HG03457 (cell line): ENCODE measurements at regions not wholly inside any gene's neighbourhood (a gene's known extent, or its start where the extent isn't known, plus 50 kb on each side); places are given as distances from the start of the nearest gene placed in this dataset.

Experiments
- ATAC-seq: cut with Tn5 transposase; IDR thresholded peaks from one replicate; pipeline ENCODE4 v1.9.1; 2021; ENCODE audit warnings: moderate number of reproducible peaks; ENCODE audit not compliant: unreplicated experiment

GRCh38 chr1:110816945-110817344 is 56.0 kb upstream of the CD53 start:
- no peak for ATAC-seq

GRCh38 chr1:110811529-110811928 is 61.4 kb upstream of the CD53 start:
- ATAC-seq: no peak

GRCh38 chr1:110800079-110800478 is 72.9 kb upstream of the CD53 start:
- no peak for ATAC-seq

- ATAC-seq: no peak
Observed at GRCh38 chr1:110798691-110799256, 74.2 kb upstream of the CD53 start.

- ATAC-seq: no peak
Observed at GRCh38 chr1:110788673-110789072, 84.3 kb upstream of the CD53 start.

- peak; percentile 70 for ATAC-seq
Observed at GRCh38 chr1:110787328-110788071, 85.4 kb upstream of the CD53 start.

- ATAC-seq: no peak
Observed at GRCh38 chr1:110786802-110787327, 86.1 kb upstream of the CD53 start.

GRCh38 chr1:110785612-110786011 is 87.3 kb upstream of the CD53 start:
- ATAC-seq: no peak

GRCh38 chr1:110785055-110785454 is 87.9 kb upstream of the CD53 start:
- no peak for ATAC-seq

GRCh38 chr1:110783292-110783918 is 89.5 kb upstream of the CD53 start:
- no peak for ATAC-seq

- ATAC-seq: no peak
Observed at GRCh38 chr1:110781525-110781924, 91.4 kb upstream of the CD53 start.

- ATAC-seq: no peak
Observed at GRCh38 chr1:110780600-110781484, 92.1 kb upstream of the CD53 start.

GRCh38 chr1:110779636-110780035 is 93.3 kb upstream of the CD53 start:
- no peak for ATAC-seq

GRCh38 chr1:110778821-110779220 is 94.1 kb upstream of the CD53 start:
- ATAC-seq: no peak

- no peak for ATAC-seq
Observed at GRCh38 chr1:110777228-110777627, 95.7 kb upstream of the CD53 start.

- ATAC-seq: no peak
Observed at GRCh38 chr1:110774398-110774797, 98.5 kb upstream of the CD53 start.

- no peak for ATAC-seq
Observed at GRCh38 chr1:110773813-110774212, 99.1 kb upstream of the KCNA3 start.

GRCh38 chr1:110771245-110772022 is 96.7 kb upstream of the KCNA3 start:
- no peak for ATAC-seq

GRCh38 chr1:110770832-110771231 is 96.1 kb upstream of the KCNA3 start:
- no peak for ATAC-seq

- no peak for ATAC-seq
Observed at GRCh38 chr1:110768605-110769004, 93.9 kb upstream of the KCNA3 start.

- ATAC-seq: no peak
Observed at GRCh38 chr1:110766336-110766647, 91.6 kb upstream of the KCNA3 start.
